OCI-LY1 (cell line): ENCODE measurements at regions not wholly inside any gene's neighbourhood (a gene's known extent, or its start where the extent isn't known, plus 50 kb on each side); places are given as distances from the start of the nearest gene placed in this dataset.

Experiments used
- H2AFZ ChIP-seq: fragments of 200-600 bp; sonication (generic), shearing (Covaris generic); 2 replicates; pipeline ENCODE4 v1.6.0; 2014; ENCODE audit warnings: antibody characterized with exemption, mild to moderate bottlenecking, low read length
- H3F3A ChIP-seq: fragments of 200-600 bp; sonication (generic), shearing (Covaris generic); 2 replicates; pipeline ENCODE4 v1.6.0; 2014; ENCODE audit warnings: mild to moderate bottlenecking, antibody characterized with exemption, low read length, moderate library complexity; ENCODE audit not compliant: insufficient read depth
- H3K27ac ChIP-seq: fragments of 200-600 bp; sonication (generic); 2 replicates; pipeline ENCODE4 v1.5.1; 2014; ENCODE audit warnings: low read length, mixed run types, mild to moderate bottlenecking, low read depth; ENCODE audit not compliant: poor library complexity, severe bottlenecking
- H3K27me3 ChIP-seq: fragments of 200-600 bp; sonication (generic); 2 replicates; pipeline ENCODE4 v1.6.0; 2014; ENCODE audit warnings: antibody characterized with exemption, mild to moderate bottlenecking, low read length, moderate library complexity; ENCODE audit not compliant: insufficient read depth
- H3K36me3 ChIP-seq: fragments of 200-600 bp; sonication (generic); 2 replicates; pipeline ENCODE4 v1.6.1; 2014; ENCODE audit warnings: mild to moderate bottlenecking, antibody characterized with exemption, low read length, moderate library complexity, mixed read lengths; ENCODE audit not compliant: insufficient read depth
- H3K4me1 ChIP-seq: fragments of 200-600 bp; sonication (generic); 2 replicates; pipeline ENCODE4 v1.5.1; 2014; ENCODE audit warnings: mild to moderate bottlenecking, low read length, moderate library complexity; ENCODE audit not compliant: insufficient read depth, severe bottlenecking
- H3K4me2 ChIP-seq: fragments of 200-600 bp; sonication (generic), shearing (Covaris generic); 2 replicates; pipeline ENCODE4 v1.6.1; 2014; ENCODE audit warnings: low read length
- H3K4me3 ChIP-seq: fragments of 200-600 bp; sonication (generic); 2 replicates; pipeline ENCODE4 v1.5.1; 2014; ENCODE audit warnings: low read length, low read depth, mild to moderate bottlenecking, mixed read lengths; ENCODE audit not compliant: poor library complexity, severe bottlenecking
- H3K79me2 ChIP-seq: fragments of 200-600 bp; shearing (Covaris generic); 2 replicates; pipeline ENCODE4 v1.6.1; 2016; ENCODE audit warnings: mixed run types, low read length, mixed read lengths; ENCODE audit not compliant: insufficient read depth
- H3K9ac ChIP-seq: fragments of 200-600 bp; sonication (generic), shearing (Covaris generic); 2 replicates; pipeline ENCODE4 v1.6.1; 2014; ENCODE audit warnings: mild to moderate bottlenecking, low read length, mixed read lengths
- H3K9me2 ChIP-seq: fragments of 200-600 bp; sonication (generic), shearing (Covaris generic); 2 replicates; pipeline ENCODE4 v1.6.1; 2014; ENCODE audit warnings: low read depth, mild to moderate bottlenecking, low read length, mixed read lengths
- H3K9me3 ChIP-seq: fragments of 200-600 bp; shearing (Covaris generic); 2 replicates; pipeline ENCODE4 v1.6.1; 2014; ENCODE audit warnings: low read length, mixed read lengths
- H4K20me1 ChIP-seq: fragments of 200-600 bp; sonication (generic), shearing (Covaris generic); 2 replicates; pipeline ENCODE4 v1.6.0; 2016; ENCODE audit warnings: mild to moderate bottlenecking, low read length; ENCODE audit not compliant: insufficient read depth
- EZH2 ChIP-seq: fragments of 200-600 bp; sonication (generic), shearing (Covaris generic); IDR thresholded peaks from 2 replicates; pipeline ENCODE4 v1.8.0; 2017; ENCODE audit warnings: borderline replicate concordance, mixed run types, mild to moderate bottlenecking, antibody characterized with exemption, low read length, moderate library complexity, mixed read lengths
- TF ChIP-seq, protein P1 (sequence below): fragments of 200-600 bp; sonication (generic), shearing (Covaris generic); IDR thresholded peaks from 2 replicates; pipeline ENCODE4 v1.5.1; 2017; ENCODE audit warnings: mild to moderate bottlenecking, antibody characterized with exemption, low read length, moderate library complexity, mixed read lengths

DNA sequence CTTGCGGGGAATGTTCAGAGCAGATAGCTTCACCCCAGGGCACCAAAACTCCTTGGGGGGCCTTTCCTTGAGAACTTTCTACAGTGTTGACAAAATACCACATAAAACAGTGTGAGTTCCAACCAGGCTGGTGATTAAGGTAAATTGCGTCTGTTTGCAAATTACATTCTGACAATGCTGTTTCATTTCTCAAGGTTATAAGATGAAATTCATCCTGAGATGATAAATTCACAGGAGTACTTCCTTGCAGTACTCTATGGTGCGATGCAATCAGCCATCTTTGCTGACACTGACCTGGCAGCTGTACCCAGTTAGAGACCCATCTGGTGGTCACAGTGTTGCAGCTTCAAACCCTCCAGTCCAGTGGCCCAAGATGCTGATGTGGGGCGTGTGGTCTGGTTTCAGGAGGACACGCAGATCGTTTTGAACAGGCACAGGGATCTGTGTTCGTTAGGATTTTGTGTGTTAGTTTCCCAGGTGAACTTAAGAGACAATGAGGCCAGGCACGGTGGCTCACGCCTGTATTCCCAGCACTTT, 99.5 kb upstream of the SLC66A3 start:
- Histone ChIP-seq H3K4me2 (no peak overlapping the region), H3K4me1 (no peaks in the 10 kb centered on the region), H3K36me3 (no peaks in the 10 kb centered on the region), H3K27ac (no peak overlapping the region), H3K4me3 (no peak overlapping the region), H3K27me3 (no peaks in the 10 kb centered on the region), H2AFZ (no peak overlapping the region), H3K9ac (no peak overlapping the region), H4K20me1 (no peaks in the 10 kb centered on the region), H3K9me3 (0 out of 2 replicates have a peak, but pooled peaks cover 7% of the 10 kb centered on the region), H3K79me2 (no peaks in the 10 kb centered on the region), H3K9me2 (no peaks in the 10 kb centered on the region), H3F3A (no peaks in the 10 kb centered on the region)
- no peak for TF ChIP-seq EZH2
- TF ChIP-seq, protein P1, sequence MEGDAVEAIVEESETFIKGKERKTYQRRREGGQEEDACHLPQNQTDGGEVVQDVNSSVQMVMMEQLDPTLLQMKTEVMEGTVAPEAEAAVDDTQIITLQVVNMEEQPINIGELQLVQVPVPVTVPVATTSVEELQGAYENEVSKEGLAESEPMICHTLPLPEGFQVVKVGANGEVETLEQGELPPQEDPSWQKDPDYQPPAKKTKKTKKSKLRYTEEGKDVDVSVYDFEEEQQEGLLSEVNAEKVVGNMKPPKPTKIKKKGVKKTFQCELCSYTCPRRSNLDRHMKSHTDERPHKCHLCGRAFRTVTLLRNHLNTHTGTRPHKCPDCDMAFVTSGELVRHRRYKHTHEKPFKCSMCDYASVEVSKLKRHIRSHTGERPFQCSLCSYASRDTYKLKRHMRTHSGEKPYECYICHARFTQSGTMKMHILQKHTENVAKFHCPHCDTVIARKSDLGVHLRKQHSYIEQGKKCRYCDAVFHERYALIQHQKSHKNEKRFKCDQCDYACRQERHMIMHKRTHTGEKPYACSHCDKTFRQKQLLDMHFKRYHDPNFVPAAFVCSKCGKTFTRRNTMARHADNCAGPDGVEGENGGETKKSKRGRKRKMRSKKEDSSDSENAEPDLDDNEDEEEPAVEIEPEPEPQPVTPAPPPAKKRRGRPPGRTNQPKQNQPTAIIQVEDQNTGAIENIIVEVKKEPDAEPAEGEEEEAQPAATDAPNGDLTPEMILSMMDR: no peak

DNA sequence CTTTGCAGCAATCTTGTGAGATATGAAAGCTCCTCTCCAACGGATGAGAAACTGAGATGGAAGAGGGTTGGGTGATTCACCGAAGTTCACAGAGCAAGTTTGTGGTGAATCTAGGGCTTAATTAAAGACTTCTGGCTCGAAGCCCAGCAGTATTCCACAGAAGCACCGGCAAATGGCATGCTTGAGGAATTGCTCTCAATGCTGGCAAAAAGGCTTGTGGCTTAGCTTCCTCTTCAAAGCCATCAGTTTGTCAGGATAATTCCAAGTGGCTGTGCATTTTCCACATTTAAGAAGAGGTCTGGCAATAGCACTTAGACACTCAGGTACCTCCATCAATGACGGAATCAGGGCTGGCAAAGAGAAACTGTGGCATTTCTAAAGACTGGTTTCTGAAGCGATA, 98.7 kb upstream of the SLC66A3 start:
- no peak overlapping the region for H3K27ac ChIP-seq
- no peak overlapping the region for H3K4me2 ChIP-seq
- H3K4me1 ChIP-seq: no peaks in the 10 kb centered on the region
- H2AFZ ChIP-seq: no peak overlapping the region
- H4K20me1 ChIP-seq: no peaks in the 10 kb centered on the region
- H3K9me2 ChIP-seq: no peaks in the 10 kb centered on the region
- no peaks in the 10 kb centered on the region for H3F3A ChIP-seq
- peaks cover 13% of the 10 kb centered on the region; the same call in 1 of the 2 replicates for H3K9me3 ChIP-seq
- H3K36me3 ChIP-seq: no peaks in the 10 kb centered on the region
- no peaks in the 10 kb centered on the region for H3K79me2 ChIP-seq
- TF ChIP-seq, protein P1: no peak
- no peak for TF ChIP-seq EZH2
- H3K27me3 ChIP-seq: no peaks in the 10 kb centered on the region
- no peak overlapping the region for H3K4me3 ChIP-seq
- no peak overlapping the region for H3K9ac ChIP-seq

DNA sequence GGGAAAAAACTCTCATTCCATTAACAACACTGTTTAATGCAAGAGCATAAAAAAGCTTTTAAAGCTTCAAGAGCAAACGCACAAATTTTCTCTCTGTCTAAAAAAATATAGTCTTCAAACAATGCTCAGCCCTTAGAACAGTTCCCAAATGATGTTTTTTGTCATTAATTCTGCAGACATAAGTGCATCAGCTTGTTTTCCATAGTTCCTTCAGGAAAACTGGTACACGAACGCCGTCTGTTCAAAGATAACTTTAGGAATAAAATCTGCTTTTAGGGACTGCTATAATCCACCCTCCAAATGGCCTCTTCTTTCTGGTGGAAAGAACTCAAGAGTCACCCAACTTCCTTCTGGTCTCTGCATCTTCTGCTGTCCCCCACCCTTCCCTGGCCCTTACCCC, 98.2 kb upstream of the SLC66A3 start:
- H3F3A ChIP-seq: no peaks in the 10 kb centered on the region
- no peaks in the 10 kb centered on the region for H4K20me1 ChIP-seq
- H3K27ac ChIP-seq: no peak overlapping the region
- H3K9me2 ChIP-seq: no peaks in the 10 kb centered on the region
- H3K4me1 ChIP-seq: no peaks in the 10 kb centered on the region
- H3K4me2 ChIP-seq: no peak overlapping the region
- H3K9me3 ChIP-seq: peaks cover 16% of the 10 kb centered on the region
- H2AFZ ChIP-seq: no peak overlapping the region
- no peak overlapping the region for H3K4me3 ChIP-seq
- H3K9ac ChIP-seq: no peak overlapping the region
- H3K79me2 ChIP-seq: no peaks in the 10 kb centered on the region
- H3K27me3 ChIP-seq: no peaks in the 10 kb centered on the region
- H3K36me3 ChIP-seq: no peaks in the 10 kb centered on the region
- TF ChIP-seq EZH2: no peak

DNA sequence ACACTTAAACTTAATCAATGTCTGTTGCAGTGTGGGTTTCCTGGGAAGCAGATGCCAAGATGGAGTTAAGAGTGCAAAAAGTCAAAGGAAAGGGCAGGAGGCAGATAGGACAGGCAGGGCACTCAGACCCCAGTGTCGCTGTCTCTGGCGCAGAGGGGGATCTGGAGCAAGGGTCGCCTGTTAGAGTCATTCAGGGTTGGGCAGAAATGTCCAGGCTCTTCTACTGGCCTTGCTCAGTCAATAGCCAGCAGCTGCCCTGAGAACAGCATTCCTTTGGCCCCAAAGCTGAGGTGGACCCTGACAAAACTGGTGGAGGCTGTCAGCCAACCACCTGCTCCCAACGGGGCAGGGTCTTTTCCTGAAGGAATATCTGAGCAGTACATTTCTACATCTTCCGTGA, 97.1 kb upstream of the SLC66A3 start:
- TF ChIP-seq, protein P1: no peak
- no peak for TF ChIP-seq EZH2
- no peak overlapping the region for H3K9ac ChIP-seq

More for the DNA sequence above, 97.1 kb upstream of the SLC66A3 start:
- Histone ChIP-seq H3K4me3 (no peak overlapping the region), H3F3A (no peaks in the 10 kb centered on the region), H3K36me3 (no peaks in the 10 kb centered on the region), H3K4me2 (no peak overlapping the region), H3K79me2 (no peaks in the 10 kb centered on the region), H3K27me3 (no peaks in the 10 kb centered on the region), H3K9me2 (no peaks in the 10 kb centered on the region), H2AFZ (no peak overlapping the region), H3K27ac (no peak overlapping the region), H3K4me1 (no peaks in the 10 kb centered on the region), H3K9me3 (peaks cover 16% of the 10 kb centered on the region), H4K20me1 (no peaks in the 10 kb centered on the region)
